HG03175 (cell line): ENCODE measurements at regions not wholly inside any gene's neighbourhood (a gene's known extent, or its start where the extent isn't known, plus 50 kb on each side); places are given as distances from the start of the nearest gene placed in this dataset.
"Not testable (repeated sequence)": the region's sequence is repeated elsewhere in the genome, so short reads cannot be mapped to it uniquely, and the experiment has no call there.

ENCODE experiments used
- ATAC-seq: cut with Tn5 transposase; IDR thresholded peaks from one replicate; pipeline ENCODE4 v1.9.1; 2021; ENCODE audit warnings: mild to moderate bottlenecking, moderate library complexity; ENCODE audit not compliant: unreplicated experiment

DNA sequence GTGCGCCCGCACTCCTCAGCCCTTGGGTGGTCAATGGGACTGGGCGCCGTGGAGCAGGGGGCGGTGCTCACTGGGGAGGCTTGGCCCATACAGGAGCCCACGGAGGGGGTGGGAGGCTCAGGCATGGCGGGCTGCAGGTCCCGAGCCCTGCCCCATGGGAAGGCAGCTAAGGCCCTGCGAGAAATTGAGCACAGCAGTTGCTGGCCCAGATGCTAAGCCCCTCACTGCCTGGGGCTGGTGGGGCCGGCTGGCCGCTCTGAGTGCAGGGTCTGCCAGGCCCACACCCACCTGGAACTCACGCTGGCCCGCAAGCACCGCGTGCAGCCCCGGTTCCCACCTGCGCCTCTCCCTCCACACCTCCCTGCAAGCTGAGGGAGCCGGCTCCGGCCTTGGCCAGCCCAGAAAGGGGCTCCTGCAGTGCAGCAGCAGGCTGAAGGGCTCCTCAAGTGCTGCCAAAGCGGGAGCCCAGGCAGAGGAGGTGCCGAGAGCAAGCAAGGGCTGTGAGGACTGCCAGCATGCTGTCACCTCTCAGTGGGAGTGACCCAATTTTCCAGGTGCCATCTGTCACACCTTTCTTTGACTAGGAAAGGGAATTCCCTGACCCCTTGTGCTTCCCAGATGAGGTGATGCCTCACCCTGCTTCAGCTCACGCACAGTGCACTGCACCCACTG lies 642.3 kb upstream of the SYNCRIP start:
- ATAC-seq: not testable (repeated sequence)

DNA sequence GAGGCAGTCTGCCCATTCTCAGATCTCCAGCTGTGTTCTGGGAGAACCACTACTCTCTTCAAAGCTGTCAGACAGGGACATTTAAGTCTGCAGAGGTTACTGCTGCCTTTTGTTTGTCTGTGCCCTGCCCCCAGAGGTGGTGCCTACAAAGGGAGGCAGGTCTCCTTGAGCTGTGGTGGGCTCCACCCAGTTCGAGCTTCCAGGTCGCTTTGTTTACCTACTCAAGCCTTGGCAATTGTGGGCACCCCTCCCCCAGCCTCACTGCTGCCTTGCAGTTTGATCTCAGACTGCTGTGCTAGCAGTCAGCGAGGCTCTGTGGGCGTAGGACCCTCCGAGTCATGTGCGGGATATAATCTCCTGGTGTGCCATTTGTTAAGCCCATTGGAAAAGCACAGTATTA lies 640.9 kb upstream of the SYNCRIP start:
- ATAC-seq: not testable (repeated sequence)

DNA sequence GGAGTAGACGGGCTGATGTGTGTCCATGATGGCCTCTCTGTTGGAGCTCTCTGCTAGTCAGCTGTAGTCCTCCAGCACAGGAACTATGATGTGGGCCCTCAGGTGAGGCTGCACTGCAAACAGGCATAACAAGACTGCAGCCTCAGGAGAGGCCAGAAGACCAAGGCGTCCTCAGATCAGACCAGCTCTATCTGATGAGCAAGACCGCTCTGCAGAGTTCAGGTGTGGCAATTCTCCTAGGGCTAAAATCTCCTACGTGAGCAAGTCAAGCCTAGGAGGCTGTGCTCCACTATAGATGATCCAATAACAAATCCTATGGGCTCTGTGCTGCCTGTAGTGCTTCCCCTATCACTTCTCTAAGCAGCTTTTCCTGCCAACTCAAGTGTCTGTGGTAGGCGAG lies 633.4 kb upstream of the SYNCRIP start:
- no peak for ATAC-seq

DNA sequence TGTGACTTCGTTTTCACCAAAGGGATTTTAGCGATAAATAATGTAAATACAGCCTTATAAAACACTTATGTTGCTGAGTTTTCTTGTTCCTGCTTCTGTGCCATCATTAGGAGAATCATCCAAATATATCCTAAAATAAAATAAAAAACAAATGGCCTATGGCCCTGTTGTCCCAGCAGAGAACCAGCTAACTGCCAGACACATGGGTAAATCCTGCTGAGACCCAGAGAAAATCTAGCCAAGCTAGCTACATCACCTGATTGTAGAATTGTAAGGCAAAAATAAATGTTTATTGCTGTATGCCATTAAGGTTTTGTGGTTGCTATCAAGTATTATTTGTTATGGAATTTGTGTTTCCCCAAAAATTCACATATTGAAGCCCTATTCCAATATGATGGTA lies 631.2 kb upstream of the SYNCRIP start:
- ATAC-seq: no peak

DNA sequence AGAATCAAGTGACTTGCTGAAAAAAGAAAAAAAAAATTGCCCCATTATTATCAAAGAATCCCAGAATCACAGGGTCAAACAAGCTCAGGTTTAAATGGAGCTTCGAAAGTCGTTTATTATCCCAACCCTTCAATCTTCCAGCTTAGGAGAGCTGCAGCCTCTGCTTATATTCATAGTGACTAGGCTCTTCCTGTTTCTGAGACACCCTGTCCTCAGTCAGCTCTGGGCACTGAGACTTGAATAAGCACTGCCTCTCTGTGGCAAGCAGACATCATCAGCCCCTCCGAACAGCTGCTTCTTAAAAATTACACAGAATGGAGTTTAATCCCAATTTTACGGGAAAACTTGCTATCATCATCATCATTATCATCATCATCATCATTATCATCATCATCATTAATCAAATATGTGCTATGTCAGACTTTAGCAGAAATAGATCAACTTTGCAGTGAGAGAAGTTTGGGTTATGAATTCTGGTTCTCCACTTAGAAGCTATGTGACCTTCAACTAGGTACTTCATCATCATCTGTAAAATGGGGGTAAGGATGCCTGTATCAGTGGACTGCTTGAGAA lies 614.0 kb upstream of the SYNCRIP start:
- no peak for ATAC-seq

DNA sequence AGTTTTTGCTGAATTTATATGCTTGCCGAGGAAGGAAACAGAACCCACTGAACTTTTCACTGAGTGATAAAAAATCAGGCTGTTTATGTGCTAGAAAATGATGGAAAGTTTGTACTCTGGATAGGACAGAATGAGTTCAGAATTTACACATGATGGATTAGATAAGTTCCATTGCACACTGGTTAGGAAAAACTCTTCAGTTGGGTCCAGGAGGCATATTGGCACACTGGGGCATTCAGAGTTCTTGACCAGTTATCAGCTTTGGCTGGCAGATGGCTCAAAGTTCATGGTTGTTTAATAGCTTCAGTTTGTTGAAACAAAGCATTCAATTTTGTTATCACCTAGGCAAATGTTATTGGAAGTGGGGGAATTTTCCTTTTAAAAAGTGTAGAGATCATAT lies 613.3 kb upstream of the SYNCRIP start:
- ATAC-seq: no peak

DNA sequence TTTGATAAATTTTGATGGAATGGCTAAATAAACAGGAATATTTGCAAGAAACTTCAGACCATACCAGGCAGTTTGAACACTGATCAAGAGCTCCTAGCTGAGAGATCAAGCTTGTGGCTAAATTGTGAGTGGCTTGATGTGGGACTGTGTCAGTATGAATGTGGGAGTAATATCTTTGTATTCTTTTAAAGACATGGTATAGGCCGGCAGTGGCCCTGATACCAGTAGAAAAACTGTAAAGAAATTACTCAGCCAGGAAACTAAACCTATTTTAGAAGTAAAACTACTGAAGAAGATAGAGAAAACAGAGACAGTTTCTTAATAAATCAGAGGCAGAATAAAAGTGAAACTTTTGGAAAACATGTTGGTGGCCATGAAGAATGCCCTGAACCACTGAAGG lies 608.4 kb upstream of the SYNCRIP start:
- ATAC-seq: no peak

DNA sequence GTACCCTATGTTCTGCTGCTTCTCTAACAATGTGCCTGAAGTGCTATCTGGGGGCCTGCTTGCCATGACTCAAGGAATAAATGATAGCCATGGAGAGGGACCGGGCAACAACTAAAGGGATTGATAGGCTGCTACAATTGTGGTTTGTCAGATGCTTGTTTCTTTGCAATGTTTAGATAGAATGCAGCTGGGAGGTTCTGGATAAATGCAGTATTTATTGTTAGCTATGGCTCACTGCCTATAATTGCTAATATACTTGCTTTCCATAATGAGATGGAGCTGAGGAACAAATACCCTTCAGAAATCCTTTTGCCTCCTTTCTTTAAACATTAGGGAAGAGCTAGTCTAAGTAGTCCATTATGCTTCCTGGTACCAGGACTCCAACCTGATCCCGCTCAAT lies 575.2 kb upstream of the SYNCRIP start:
- ATAC-seq: no peak

DNA sequence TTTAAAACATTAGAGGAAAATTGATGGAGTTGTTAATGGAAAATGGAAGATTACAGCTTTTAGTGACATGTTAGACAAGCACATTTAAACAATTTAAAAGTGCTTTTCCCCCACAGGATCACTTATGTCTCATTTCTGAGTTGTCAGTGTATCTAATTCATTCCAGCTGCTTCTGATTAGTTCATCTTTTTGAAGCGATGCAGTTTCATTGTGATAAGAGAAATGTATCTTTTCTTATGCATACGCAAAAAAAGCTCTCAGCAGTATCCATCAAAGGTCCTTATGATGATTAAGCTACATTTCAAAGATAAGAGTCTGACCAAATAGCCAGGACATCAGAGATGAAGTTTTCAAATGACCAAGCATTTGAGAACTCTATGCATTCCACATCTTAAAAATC lies 572.6 kb upstream of the SYNCRIP start:
- ATAC-seq: no peak

DNA sequence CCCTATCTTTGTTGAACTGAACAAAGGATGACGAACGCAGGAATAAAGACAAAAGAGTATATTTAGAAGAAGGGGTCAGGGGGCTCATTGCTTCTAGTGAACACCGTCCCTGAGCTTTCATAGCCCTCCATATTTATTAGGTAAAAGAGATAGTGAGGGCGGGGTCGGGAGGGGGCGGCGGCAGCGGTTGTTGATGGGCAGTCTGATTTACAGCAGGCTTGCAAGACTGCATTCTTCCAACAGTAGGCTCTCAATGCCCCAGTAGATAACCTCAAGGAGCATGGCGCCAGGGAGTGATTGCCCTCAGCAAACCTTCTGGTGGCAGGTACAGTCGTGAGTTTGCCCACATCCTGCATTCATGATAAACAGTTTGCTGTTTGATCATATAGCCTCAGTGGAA lies 563.3 kb upstream of the SYNCRIP start:
- ATAC-seq: no peak

DNA sequence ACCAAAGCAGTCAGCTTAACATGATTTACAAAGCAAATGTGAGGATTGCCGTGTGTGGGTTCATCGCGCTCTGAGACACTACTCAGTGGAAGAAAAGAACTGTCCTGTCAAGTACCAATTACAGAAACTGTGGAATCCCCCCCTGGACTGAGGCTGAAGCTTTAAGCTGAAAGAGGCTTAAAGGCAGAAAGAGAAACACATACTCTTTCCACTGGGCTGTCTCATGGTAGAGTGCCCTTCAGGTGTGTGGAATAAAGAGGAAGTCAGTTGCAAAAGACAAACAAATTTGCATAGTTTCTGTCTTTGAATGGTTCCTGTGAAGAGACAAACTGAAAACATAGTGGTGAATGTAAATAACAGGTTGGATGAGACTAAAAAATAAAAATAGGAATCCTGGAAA lies 560.4 kb upstream of the SYNCRIP start:
- ATAC-seq: peak; percentile 77

DNA sequence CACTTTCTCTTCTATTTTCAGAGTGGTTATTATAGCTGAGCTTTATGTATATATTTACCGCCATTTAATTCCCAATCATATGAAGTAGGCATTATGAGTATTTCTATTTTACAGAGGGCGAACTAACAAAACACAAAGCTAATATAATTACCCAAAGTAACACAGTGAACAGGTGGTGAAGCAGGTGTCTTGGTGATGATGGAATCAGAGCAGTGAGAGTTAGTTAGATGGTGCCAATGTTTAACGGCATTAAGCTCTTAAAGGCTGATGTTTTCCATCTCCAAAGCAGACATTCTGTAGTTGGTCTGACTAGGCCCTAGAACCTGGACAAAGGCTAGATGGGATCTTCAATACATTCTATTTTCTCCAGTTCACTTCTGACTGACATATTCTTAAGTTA lies 551.1 kb upstream of the SYNCRIP start:
- ATAC-seq: no peak

DNA sequence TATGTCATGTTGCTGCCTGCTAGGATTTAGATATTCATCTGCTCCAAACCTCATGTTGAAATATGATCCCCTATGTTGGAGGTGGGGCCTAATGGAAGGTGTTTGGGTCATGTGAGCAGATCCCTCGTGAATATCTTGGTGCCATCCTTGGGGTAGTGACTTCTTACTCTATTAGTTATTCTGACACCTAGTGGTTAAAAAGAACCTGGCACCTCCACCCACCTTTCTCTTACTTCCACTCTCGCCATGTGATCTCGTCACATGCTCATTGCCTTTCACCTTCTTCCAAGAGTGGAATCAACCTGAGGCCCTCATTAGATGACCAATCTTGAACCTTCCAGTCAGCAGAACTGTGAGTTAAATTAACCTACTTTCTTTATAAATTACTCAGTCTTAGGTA lies 549.4 kb upstream of the SYNCRIP start:
- ATAC-seq: peak; percentile 98

DNA sequence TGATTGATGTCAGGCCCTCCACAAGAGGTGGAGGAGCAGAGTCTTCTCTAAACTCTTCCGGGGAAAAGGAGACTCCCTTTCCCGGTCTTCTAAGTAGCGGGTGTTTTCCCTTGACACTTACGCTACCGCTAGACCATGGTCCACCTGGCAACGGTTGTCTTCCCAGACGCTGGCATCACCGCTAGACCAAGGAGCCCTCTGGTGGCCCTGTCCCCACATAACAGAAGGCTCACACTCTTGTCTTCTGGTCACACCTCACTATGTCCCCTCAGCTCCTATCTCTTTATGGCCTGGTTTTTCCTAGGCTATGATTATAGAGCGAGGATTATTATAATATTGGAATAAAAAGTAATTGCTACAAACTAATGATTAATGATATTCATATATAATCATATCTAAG lies 532.5 kb upstream of the SYNCRIP start:
- ATAC-seq: not testable (repeated sequence)

DNA sequence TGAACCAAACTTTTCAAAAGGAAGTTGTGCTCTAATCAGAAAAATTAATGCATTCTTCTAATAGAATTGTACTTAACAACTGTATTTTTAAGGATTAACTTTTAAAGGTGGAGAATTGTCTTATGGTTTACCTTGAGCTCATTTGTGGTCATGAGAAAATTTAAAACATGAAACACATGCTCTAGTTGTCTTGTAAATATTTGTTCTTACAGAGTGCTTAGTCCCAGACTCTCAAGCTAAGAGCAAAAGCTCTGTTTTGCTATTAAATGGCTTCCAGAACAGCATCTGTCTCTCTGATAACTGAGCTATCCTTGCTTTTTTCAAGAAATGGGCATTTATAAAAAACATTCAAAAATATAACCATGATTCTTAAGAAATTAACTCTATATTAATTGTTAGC lies 512.2 kb upstream of the SYNCRIP start:
- ATAC-seq: no peak

DNA sequence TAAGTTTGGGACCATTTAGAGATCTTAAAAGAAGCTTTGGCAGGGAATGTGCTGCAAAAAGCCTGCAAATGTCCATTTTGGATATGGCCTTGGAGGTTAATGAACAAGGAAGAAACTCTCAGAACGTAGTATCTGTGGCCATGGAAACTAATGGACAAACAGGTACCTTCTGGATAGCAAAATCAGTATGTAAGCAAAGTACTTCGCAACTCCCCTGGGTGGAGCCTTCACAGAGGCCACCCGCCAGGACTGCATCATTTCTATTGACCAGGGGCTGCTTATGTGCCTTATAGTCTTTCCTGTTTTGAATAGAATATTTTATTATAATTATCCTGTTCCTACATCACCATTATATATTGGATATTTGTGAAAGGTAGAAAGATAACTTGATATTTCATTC lies 510.8 kb upstream of the SYNCRIP start:
- ATAC-seq: no peak

DNA sequence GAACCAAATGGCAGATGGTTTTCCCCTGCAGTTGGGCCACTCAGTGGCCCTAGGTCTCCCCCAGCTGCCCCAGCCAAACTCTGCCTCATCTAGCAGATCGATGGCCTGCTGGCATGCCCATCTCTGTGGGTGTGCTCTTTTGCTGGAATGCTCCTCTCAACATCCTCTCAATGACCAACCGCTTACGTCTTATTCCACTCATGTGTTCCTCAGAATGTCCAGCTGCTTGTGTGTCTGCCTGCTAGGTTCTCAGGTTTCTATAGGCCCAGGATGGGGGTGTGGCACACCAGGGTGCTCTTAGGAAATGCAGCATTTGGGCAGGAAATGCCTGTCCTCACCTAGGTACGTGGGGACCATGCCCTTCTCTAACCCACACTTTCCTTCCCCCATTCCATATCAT lies 509.9 kb upstream of the SYNCRIP start:
- ATAC-seq: no peak

DNA sequence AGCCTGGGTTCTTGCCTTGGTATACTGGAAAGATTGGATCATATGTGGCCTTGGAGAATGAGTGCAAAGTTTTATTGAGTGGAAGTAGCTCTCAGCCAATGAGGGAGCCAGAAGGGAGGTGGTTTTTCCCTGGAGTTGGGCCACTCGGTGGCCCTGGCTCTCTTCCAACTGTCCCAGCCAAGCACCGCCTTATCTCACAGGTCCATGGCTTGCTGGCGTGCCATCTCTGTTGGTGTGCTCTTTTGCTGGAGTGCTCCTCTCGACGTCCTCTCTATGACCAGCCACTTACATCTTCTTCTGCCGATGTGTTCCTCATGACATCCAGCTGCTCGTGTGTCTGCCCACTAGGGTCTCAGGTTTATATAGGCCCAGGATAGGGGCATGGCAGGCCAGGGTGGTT lies 505.9 kb upstream of the SYNCRIP start:
- no peak for ATAC-seq

DNA sequence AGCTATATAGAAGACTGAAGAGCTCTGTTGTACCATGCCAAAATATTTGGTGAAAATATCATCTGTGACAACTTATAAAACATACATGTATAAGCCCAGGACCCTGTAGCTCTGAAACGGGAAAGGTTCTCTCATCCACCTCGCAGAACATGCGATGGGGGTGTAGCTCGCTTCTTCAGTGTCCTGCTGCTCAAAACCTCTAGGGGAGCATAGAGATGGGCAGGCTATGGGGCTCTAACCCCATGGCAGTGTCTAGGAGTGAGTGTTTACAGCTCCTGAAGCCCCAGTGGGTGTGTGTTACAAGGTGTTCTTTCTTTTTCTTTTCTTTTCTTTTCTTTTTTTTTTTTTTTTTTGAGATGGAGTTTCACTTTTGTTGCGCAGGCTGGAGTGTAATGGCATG lies 505.2 kb upstream of the SYNCRIP start:
- no peak for ATAC-seq

DNA sequence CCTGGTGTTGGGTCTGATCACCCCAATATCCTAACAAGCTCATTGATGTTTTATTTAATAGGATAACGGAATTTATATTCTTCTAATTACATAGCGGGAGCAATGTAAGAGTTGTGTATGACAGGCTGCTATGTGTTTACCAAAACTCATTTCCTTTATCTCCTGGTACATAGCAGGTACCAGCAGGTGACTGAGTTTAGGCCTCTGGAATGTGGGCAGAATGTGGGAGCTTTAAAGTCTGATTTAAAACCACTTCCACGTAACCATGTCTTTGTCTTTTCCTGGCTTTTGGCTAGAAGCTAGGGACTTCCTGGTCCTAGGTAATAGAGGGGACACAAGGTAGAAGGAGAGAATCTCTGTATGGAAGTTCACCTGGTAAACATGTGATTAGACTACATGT lies 504.6 kb upstream of the SYNCRIP start:
- ATAC-seq: no peak

DNA sequence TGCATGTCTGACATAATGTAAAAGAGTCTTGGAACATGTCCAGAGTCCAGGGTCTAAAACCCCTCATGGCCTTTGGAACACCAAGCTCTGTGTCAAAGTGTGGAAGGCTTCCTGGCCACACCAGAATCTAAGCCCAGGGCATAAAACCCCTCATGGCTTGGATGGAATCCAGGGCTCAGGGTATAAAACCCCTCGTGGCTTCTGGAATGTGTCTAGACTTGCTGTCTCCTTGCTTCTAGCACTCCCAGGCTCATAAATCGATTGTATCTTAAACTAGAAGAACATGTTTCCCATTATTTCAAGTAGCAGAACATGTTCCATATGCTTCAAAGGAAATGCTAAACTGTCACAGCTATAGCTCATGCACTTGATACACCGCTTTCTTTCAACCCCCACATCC lies 504.1 kb upstream of the SYNCRIP start:
- not testable (repeated sequence) for ATAC-seq

DNA sequence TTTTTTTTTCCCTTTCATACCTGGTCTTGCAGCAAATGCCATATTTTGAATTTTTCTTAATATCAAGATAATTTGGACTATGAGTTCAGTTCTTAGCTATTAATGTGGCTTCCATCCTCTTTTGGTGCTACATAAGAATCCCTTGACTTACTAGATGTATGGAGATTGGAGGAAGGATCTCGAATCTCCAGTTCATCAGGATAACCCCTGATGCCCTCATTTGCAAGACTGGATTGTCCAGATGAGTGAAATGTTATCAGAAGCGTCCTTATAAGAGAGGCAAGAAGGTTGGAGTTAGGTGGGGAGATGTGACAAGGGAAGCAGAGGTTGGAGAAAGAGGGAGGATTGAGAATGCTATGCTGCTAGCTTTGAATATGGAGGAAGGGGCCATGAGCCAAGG lies 499.6 kb upstream of the SYNCRIP start:
- no peak for ATAC-seq

DNA sequence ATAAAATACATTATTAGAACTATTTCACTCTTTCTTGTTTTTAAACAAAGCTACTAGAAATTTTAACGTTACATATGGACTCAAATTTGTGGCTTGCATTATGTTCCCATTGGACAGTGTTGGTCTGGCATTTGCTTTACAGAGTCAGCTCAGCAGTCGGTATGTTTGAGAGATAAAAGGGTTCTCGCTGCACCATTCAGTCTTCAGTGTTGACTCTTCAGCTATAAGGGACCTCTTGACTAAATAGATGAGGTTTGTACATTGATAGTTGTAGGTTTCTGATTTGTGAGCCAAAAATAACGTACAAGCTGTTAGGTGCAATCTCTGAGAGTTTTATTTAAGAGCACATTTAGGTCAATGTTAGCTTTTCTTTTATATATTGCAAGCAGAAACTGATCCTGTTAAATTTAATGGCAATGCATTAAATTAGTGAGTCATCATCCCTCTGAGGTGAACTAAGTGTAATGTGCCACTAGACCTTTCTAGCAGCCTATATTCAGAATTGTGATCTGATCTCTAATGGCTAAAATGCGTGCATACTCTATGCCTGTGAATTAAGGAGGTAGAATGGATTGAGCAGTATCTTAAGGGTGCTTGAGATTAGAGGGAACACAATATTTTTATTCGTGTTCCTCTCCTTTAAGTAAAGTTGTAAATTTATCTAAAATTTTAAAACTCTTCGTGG lies 485.6 kb upstream of the SYNCRIP start:
- ATAC-seq: no peak
